Esophagus muscularis mucosa (tissue), 4 donors: ENCODE measurements at regions not wholly inside any gene's neighbourhood (a gene's known extent, or its start where the extent isn't known, plus 50 kb on each side); places are given as distances from the start of the nearest gene placed in this dataset.

Experiments used
- DNase-seq: peaks from one replicate; pipeline ENCODE4 v3.0.0-alpha.2; 2017; ENCODE audit errors: extremely low spot score
- H3K27ac ChIP-seq, 4 donors: fragments of 200-600 bp; sonication (generic); replicated peaks in 1 of 4; 1 replicate in 3 of 4; 2 replicates in 1 of 4; pipeline ENCODE4 v1.5.1; 2016 to 2019; ENCODE audit warnings: mild to moderate bottlenecking in 1 of 4
- H3K27me3 ChIP-seq, 4 donors: fragments of 200-600 bp; sonication (generic); one replicate each; pipeline versions ENCODE4 v1.5.1 to v1.6.0; 2016 to 2019
- H3K36me3 ChIP-seq, 4 donors: fragments of 200-600 bp; sonication (generic); one replicate each; pipeline ENCODE4 v1.5.1; 2016 to 2019
- H3K4me1 ChIP-seq, 4 donors: fragments of 200-600 bp; sonication (generic); one replicate each; pipeline ENCODE4 v1.5.1; 2016 to 2019
- H3K4me3 ChIP-seq, 4 donors: fragments of 200-600 bp; sonication (generic); 1 replicate in 2 of 4; 2 replicates in 2 of 4; pipeline ENCODE4 v1.5.1; 2016 to 2019; ENCODE audit warnings: mild to moderate bottlenecking in 4 of 4, moderate library complexity in 1 of 4
- H3K9me3 ChIP-seq, 4 donors: fragments of 200-600 bp; sonication (generic); 1 replicate in 3 of 4; 2 replicates in 1 of 4; pipeline ENCODE4 v1.5.1; 2016 to 2019
- CTCF ChIP-seq, 3 experiments: fragments of 200-600 bp in 2 of 3; fragments of 450-650 bp in 1 of 3; sonication (generic) in 2 of 3; IDR thresholded peaks; one replicate each; pipeline ENCODE4 v1.5.1; 2017 to 2019; ENCODE audit warnings: antibody characterized with exemption in 3 of 3, mild to moderate bottlenecking in 2 of 3, moderate library complexity in 1 of 3
- EP300 ChIP-seq: sonication (generic); formaldehyde crosslinking; IDR thresholded peaks from one replicate; pipeline ENCODE4 v1.6.1; 2017; ENCODE audit warnings: antibody characterized with exemption
- POLR2A ChIP-seq: fragments of 450-650 bp; IDR thresholded peaks from one replicate; pipeline ENCODE4 v1.6.1; 2017; ENCODE audit warnings: antibody characterized with exemption, moderate library complexity, mild to moderate bottlenecking, low read depth
- POLR2AphosphoS5 ChIP-seq, 2 donors: sonication (generic); formaldehyde crosslinking; IDR thresholded peaks; one replicate each; pipeline ENCODE4 v1.6.1; 2017; ENCODE audit warnings: antibody characterized with exemption in 2 of 2
- WGBS: methylation state at CpG from one replicate; pipeline ENCODE4 v1.1.5; 2018; 5-methylcytosine and 5-hydroxymethylcytosine counted together
- intact Hi-C: fragments of 100-400 bp; cut with DNase I; formaldehyde crosslinking; loops from one replicate; pipeline ENCODE4 v1.15.1; 2023

GRCh38 chr10:120161111-120161510 lies 268.6 kb downstream of the SEC23IP start:
- intact Hi-C loops = no loop called here
- Histone ChIP-seq H3K36me3 (no peaks in the 10 kb centered on the region), H3K27me3 (no peaks in the 10 kb centered on the region), H3K4me1 (no peaks in the 10 kb centered on the region), H3K4me3 (no peak overlapping the region), H3K9me3 (no peaks in the 10 kb centered on the region), H3K27ac (no peak overlapping the region)
- TF ChIP-seq EP300 (no peak), POLR2A (no peak), POLR2AphosphoS5 (IDR thresholded peaks at IDR 0.05) (no peak), CTCF (IDR thresholded peaks at IDR 0.05) (no peak)
- whole genome bisulfite sequencing = 50% methylated on average over 1 of the region's 1 CpG
- no peak for DNase-seq

- no peak for DNase-seq
- H3K4me1 ChIP-seq = no peaks in the 10 kb centered on the region
- WGBS = 94% methylated on average over 4 of the region's 4 CpGs
- no peaks in the 10 kb centered on the region for H3K36me3 ChIP-seq
- no peak overlapping the region for H3K4me3 ChIP-seq
- no peak for TF ChIP-seq POLR2AphosphoS5 (IDR thresholded peaks at IDR 0.05)
- TF ChIP-seq EP300 = no peak
- no peak for TF ChIP-seq POLR2A
- TF ChIP-seq CTCF (IDR thresholded peaks at IDR 0.05) = no peak
- no peak overlapping the region for H3K27ac ChIP-seq
- H3K9me3 ChIP-seq = no peaks in the 10 kb centered on the region
- intact Hi-C loops = no loop called here
- H3K27me3 ChIP-seq = no peaks in the 10 kb centered on the region
Measured at GRCh38 chr10:120162471-120162870, 269.9 kb downstream of the SEC23IP start.

GRCh38 chr10:120172356-120172755 lies 279.8 kb downstream of the SEC23IP start:
- Histone ChIP-seq H3K27me3 (no peaks in the 10 kb centered on the region), H3K27ac (no peak overlapping the region), H3K36me3 (no peaks in the 10 kb centered on the region), H3K9me3 (no peaks in the 10 kb centered on the region), H3K4me1 (no peaks in the 10 kb centered on the region), H3K4me3 (no peak overlapping the region)
- DNase-seq = no peak
- TF ChIP-seq CTCF (IDR thresholded peaks at IDR 0.05) (no peak), POLR2AphosphoS5 (IDR thresholded peaks at IDR 0.05) (no peak), EP300 (no peak)
- WGBS = 69% methylated on average over 4 of the region's 4 CpGs
- intact Hi-C loops = no loop called here

- DNase-seq = no peak
- Histone ChIP-seq H3K4me1 (no peaks in the 10 kb centered on the region), H3K36me3 (no peaks in the 10 kb centered on the region), H3K27ac (no peak overlapping the region), H3K4me3 (no peak overlapping the region), H3K27me3 (no peaks in the 10 kb centered on the region), H3K9me3 (no peaks in the 10 kb centered on the region)
- intact Hi-C loops = no loop called here
- WGBS = 73% methylated on average over 1 of the region's 1 CpG
- TF ChIP-seq EP300 (no peak), CTCF (IDR thresholded peaks at IDR 0.05) (no peak), POLR2A (no peak), POLR2AphosphoS5 (IDR thresholded peaks at IDR 0.05) (no peak)
Measured at GRCh38 chr10:120174491-120174890, 282.0 kb downstream of the SEC23IP start.

GRCh38 chr10:120177330-120177729 lies 279.7 kb upstream of the PLPP4 start:
- no peak for DNase-seq
- no peaks in the 10 kb centered on the region for H3K36me3 ChIP-seq
- H3K9me3 ChIP-seq = no peaks in the 10 kb centered on the region
- no peak for TF ChIP-seq EP300
- no peak for TF ChIP-seq POLR2AphosphoS5 (IDR thresholded peaks at IDR 0.05)
- TF ChIP-seq POLR2A = no peak
- TF ChIP-seq CTCF (IDR thresholded peaks at IDR 0.05) = no peak
- intact Hi-C loops = no loop called here
- H3K27ac ChIP-seq = no peak overlapping the region
- 81% methylated on average over 10 of the region's 10 CpGs for WGBS
- no peaks in the 10 kb centered on the region for H3K27me3 ChIP-seq
- H3K4me3 ChIP-seq = no peak overlapping the region
- H3K4me1 ChIP-seq = no peaks in the 10 kb centered on the region
